ENCODE measurements at regions not wholly inside any gene's neighbourhood (a gene's known extent, or its start where the extent isn't known, plus 50 kb on each side); places are given as distances from the start of the nearest gene placed in this dataset.

- no peak overlapping the region for H3K27ac ChIP-seq
- no peak for TF ChIP-seq CTCF (conservative IDR thresholded peaks at IDR 0.05)
Measured at GRCh38 chr4:66613591-66613990, 931.7 kb downstream of the CENPC start.

DNA sequence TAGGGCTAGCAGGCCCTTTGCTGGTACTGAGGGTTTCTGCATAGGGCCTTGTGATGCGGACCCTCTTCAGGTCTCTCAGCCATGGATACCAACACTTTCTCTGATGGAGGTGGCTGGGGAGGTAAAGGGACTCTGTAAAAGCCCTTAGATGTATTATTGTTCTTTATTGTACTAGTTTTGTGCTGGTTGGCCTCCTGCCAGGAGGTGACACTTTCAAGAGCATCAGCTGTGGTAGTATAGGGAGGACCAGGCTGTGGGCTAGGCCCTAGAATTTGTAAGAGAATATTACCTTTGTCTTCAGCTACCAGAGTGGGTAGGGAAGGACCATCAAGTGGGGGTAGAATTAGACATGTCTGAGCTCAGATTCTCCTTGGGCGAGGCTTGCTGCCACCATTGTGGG lies 936.3 kb downstream of the CENPC start:
- no peak overlapping the region for H3K27ac ChIP-seq
- no peak for TF ChIP-seq CTCF (conservative IDR thresholded peaks at IDR 0.05)

GRCh38 chr4:66606908-66607307 lies 936.6 kb upstream of the EPHA5 start:
- H3K27ac ChIP-seq: peak overlapping the region; percentile 13; the same call in 1 of the 2 replicates
- no peak for TF ChIP-seq CTCF (conservative IDR thresholded peaks at IDR 0.05)

GRCh38 chr4:66606215-66606614 lies 935.9 kb upstream of the EPHA5 start:
- H3K27ac ChIP-seq: no peak overlapping the region
- no peak for TF ChIP-seq CTCF (conservative IDR thresholded peaks at IDR 0.05)

DNA sequence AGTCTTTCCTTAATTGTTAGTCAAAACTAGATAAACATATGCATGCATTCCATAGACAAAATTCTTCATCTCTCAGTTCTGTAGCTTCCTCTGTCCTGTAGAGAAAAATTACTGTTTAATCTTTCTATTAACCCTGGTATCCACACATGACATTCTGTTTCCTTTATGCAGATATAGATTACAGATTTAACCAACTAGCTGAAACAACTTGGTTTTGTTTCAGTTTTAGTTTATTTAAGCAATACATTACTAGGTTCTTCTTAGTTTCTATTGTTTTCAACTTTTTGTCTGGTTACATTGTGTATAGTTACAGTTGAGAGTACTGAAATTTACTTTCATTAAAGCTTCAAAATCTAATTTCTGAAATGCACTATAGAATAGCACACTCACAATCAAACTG lies 933.9 kb upstream of the EPHA5 start:
- TF ChIP-seq CTCF (conservative IDR thresholded peaks at IDR 0.05): no peak

GRCh38 chr4:66602622-66603021 lies 932.3 kb upstream of the EPHA5 start:
- H3K27ac ChIP-seq: no peak overlapping the region
- TF ChIP-seq CTCF (conservative IDR thresholded peaks at IDR 0.05): no peak

More for the DNA sequence above, 933.9 kb upstream of the EPHA5 start:
- H3K27ac ChIP-seq: no peak overlapping the region

- no peak for TF ChIP-seq CTCF (conservative IDR thresholded peaks at IDR 0.05)
- no peak overlapping the region for H3K27ac ChIP-seq
Measured at GRCh38 chr4:66591968-66592367, 921.7 kb upstream of the EPHA5 start.
